HepG2 (cell line): ENCODE measurements at regions not wholly inside any gene's neighbourhood (a gene's known extent, or its start where the extent isn't known, plus 50 kb on each side); places are given as distances from the start of the nearest gene placed in this dataset.

Source experiments
- ATAC-seq: fragments of 200-7000 bp; cut with Tn5 transposase; 3 replicates; pipeline ENCODE4 v1.9.1; 2020; ENCODE audit warnings: mild to moderate bottlenecking, moderate library complexity
- BruUV-seq: library from RNA; stranded (reverse); fragments of 400-500 nt; replicated peaks from 2 replicates; lab custom pipeline; 2021; lab: Mats Ljungman, UMichigan
- CTCF ChIA-PET: fragments of 300-600 bp; formaldehyde crosslinking; extraction: SDS; loops from one replicate; lab custom pipeline; 2021; ENCODE audit warnings: low total read pairs, inconsistent platforms, low intra/inter-chr PET ratio; lab: Yijun Ruan, JAX
- POLR2A ChIA-PET: fragments of 350-600 bp; sonication (Branson Sonifier 250); formaldehyde crosslinking; loops from one replicate; lab custom pipeline; 2020; ENCODE audit warnings: antibody characterized with exemption, inconsistent platforms; lab: Yijun Ruan, JAX
- DNase-seq: peaks from one replicate; pipeline ENCODE4 v3.0.0-alpha.2; 2015; ENCODE audit warnings: low spot score
- FAIRE-seq: peaks from 3 replicates; lab custom pipeline; 2011; peaks lifted over from hg19 to GRCh38; lab: Jason Lieb, UNC
- H2AFZ ChIP-seq: one replicate; pipeline ENCODE4 v1.6.1; 2011; ENCODE audit warnings: low read length, inconsistent platforms
- H3K27ac ChIP-seq: fragments of 300-600 bp; 3 replicates; pipeline ENCODE4 v1.8.0; 2011; ENCODE audit warnings: mixed run types, mild to moderate bottlenecking, mixed read lengths, low read length, inconsistent platforms; ENCODE audit not compliant: insufficient read depth; ENCODE audit errors: extremely low read length
- H3K27me3 ChIP-seq, 2 experiments: fragments of 200-600 bp in 1 of 2; 2 replicates in 1 of 2; 3 replicates in 1 of 2; pipeline versions ENCODE4 v1.6.0 to v1.8.0; 2011; ENCODE audit warnings: low read length in 2 of 2, mild to moderate bottlenecking in 2 of 2, moderate library complexity in 2 of 2, inconsistent platforms in 1 of 2; ENCODE audit not compliant: insufficient read depth in 2 of 2, control insufficient read depth in 1 of 2
- H3K36me3 ChIP-seq, 2 experiments: fragments of 200-600 bp in 1 of 2; replicated peaks in 1 of 2; 2 replicates in 1 of 2; 3 replicates in 1 of 2; pipeline versions ENCODE4 v1.5.1 to v1.8.0; 2011; ENCODE audit warnings: low read length in 2 of 2, inconsistent platforms in 1 of 2; ENCODE audit not compliant: insufficient read depth in 2 of 2, control insufficient read depth in 1 of 2
- H3K4me1 ChIP-seq: 2 replicates; pipeline ENCODE4 v1.5.1; 2012; ENCODE audit warnings: low read length, inconsistent platforms; ENCODE audit not compliant: insufficient read depth
- H3K4me2 ChIP-seq: 2 replicates; pipeline ENCODE4 v1.6.0; 2011; ENCODE audit warnings: low read depth, low read length, inconsistent platforms
- H3K4me3 ChIP-seq, 3 experiments: fragments of 200-600 bp in 1 of 3; sonication (generic), shearing (Covaris generic) in 1 of 3; replicated peaks in 1 of 3; 2 replicates each; pipeline ENCODE4 v1.5.1; 2011 to 2016; ENCODE audit warnings: low read length in 3 of 3, inconsistent platforms in 2 of 3, low read depth in 2 of 3, mild to moderate bottlenecking in 2 of 3, control low read depth in 1 of 3, mixed read lengths in 1 of 3; ENCODE audit not compliant: insufficient read depth in 1 of 3
- H3K79me2 ChIP-seq: one replicate; pipeline ENCODE4 v1.6.1; 2011; ENCODE audit warnings: low read length, inconsistent platforms; ENCODE audit not compliant: insufficient read depth
- H3K9ac ChIP-seq: 2 replicates; pipeline ENCODE4 v1.6.0; 2011; ENCODE audit warnings: mild to moderate bottlenecking, low read depth, low read length, inconsistent platforms; ENCODE audit not compliant: insufficient read depth
- H3K9me3 ChIP-seq: 2 replicates; pipeline ENCODE4 v1.5.1; 2012; ENCODE audit warnings: mild to moderate bottlenecking, low read length
- H4K20me1 ChIP-seq: 2 replicates; pipeline ENCODE4 v1.6.0; 2011; ENCODE audit warnings: inconsistent platforms, mild to moderate bottlenecking, low read length, moderate library complexity; ENCODE audit not compliant: insufficient read depth
- AHR ChIP-seq: IDR thresholded peaks from 2 replicates; pipeline ENCODE4 v1.6.1; 2018; ENCODE audit warnings: missing genetic modification reagents, missing compliant biosample characterization
- FOXA3 ChIP-seq: IDR thresholded peaks from 2 replicates; pipeline ENCODE4 v1.6.1; 2016; ENCODE audit warnings: missing genetic modification reagents, missing compliant biosample characterization
- GATA4 ChIP-seq: sonication (generic); IDR thresholded peaks from 2 replicates; pipeline ENCODE4 v1.6.1; 2016; ENCODE audit warnings: antibody characterized with exemption, low read depth, borderline replicate concordance
- NFYC ChIP-seq: IDR thresholded peaks from 2 replicates; pipeline ENCODE4 v1.6.1; 2016; ENCODE audit warnings: missing genetic modification reagents, missing compliant biosample characterization
- TAF15 ChIP-seq: fragments of 200-400 bp; formaldehyde crosslinking; IDR thresholded peaks from one replicate; pipeline ENCODE4 v1.6.1; 2018; ENCODE audit warnings: mild to moderate bottlenecking, low read depth, low read length; ENCODE audit not compliant: poor library complexity, severe bottlenecking
- XRCC5 ChIP-seq: fragments of 200-400 bp; formaldehyde crosslinking; optimal IDR thresholded peaks from 2 replicates; pipeline ENCODE3; 2017; ENCODE audit warnings: mild to moderate bottlenecking, low read length
- ZNF101 ChIP-seq: sonication (generic); formaldehyde crosslinking; IDR thresholded peaks from 2 replicates; pipeline ENCODE4 v1.4.0; 2020; ENCODE audit warnings: mild to moderate bottlenecking, low read depth, missing genetic modification reagents, borderline replicate concordance
- ZNF232 ChIP-seq: sonication (generic); formaldehyde crosslinking; IDR thresholded peaks from 2 replicates; pipeline ENCODE4 v1.4.0; 2020; ENCODE audit warnings: missing genetic modification reagents, borderline replicate concordance
- ZNF253 ChIP-seq: sonication (generic); formaldehyde crosslinking; IDR thresholded peaks from 2 replicates; pipeline ENCODE4 v1.8.0; 2022; ENCODE audit warnings: mild to moderate bottlenecking, missing genetic modification reagents, borderline replicate concordance
- ZNF256 ChIP-seq: sonication (generic); formaldehyde crosslinking; conservative IDR thresholded peaks from 2 replicates; pipeline ENCODE4 v1.4.0; 2020; ENCODE audit warnings: missing genetic modification reagents
- ZNF274 ChIP-seq: sonication (generic); formaldehyde crosslinking; IDR thresholded peaks from 2 replicates; pipeline ENCODE4 v1.5.1; 2020; ENCODE audit warnings: mild to moderate bottlenecking, missing genetic modification reagents
- ZNF331 ChIP-seq: sonication (generic); formaldehyde crosslinking; IDR thresholded peaks from 2 replicates; pipeline ENCODE4 v1.4.0; 2020; ENCODE audit warnings: missing genetic modification reagents
- ZNF432 ChIP-seq: sonication (generic); formaldehyde crosslinking; IDR thresholded peaks from 2 replicates; pipeline ENCODE4 v1.5.0; 2020; ENCODE audit warnings: missing genetic modification reagents, mild to moderate bottlenecking, borderline replicate concordance
- ZNF556 ChIP-seq: sonication (generic); formaldehyde crosslinking; IDR thresholded peaks from 2 replicates; pipeline ENCODE4 v1.4.0; 2020; ENCODE audit warnings: mild to moderate bottlenecking, missing genetic modification reagents, borderline replicate concordance
- ZNF616 ChIP-seq: sonication (generic); formaldehyde crosslinking; IDR thresholded peaks from 2 replicates; pipeline ENCODE4 v1.5.0; 2020; ENCODE audit warnings: low read depth, mild to moderate bottlenecking, missing genetic modification reagents
- ZNF777 ChIP-seq: sonication (generic); formaldehyde crosslinking; IDR thresholded peaks from 2 replicates; pipeline ENCODE4 v1.4.0; 2020; ENCODE audit warnings: missing genetic modification reagents
- WGBS: methylation state at CpG from one replicate; pipeline ENCODE4 v1.1.6; 2017; ENCODE audit warnings: low lambda C conversion rate; 5-methylcytosine and 5-hydroxymethylcytosine counted together
- in situ Hi-C: cut with HindIII; loops from 2 replicates; pipeline ENCODE4 v1.10.0; 2017; ENCODE audit warnings: low pct_unique_long_range_greater_than_20kb; ENCODE audit not compliant: extremely low pct_ligation_motif_present
- intact Hi-C: fragments of 100-400 bp; cut with micrococcal nuclease; formaldehyde crosslinking; loops from one replicate; pipeline ENCODE4 v1.10.0; 2022; ENCODE audit not compliant: unreplicated experiment
- TF ChIP-seq, protein P1 (sequence below): sonication (generic); formaldehyde crosslinking; IDR thresholded peaks from 2 replicates; pipeline ENCODE4 v1.4.0; 2020; ENCODE audit warnings: missing genetic modification reagents

DNA sequence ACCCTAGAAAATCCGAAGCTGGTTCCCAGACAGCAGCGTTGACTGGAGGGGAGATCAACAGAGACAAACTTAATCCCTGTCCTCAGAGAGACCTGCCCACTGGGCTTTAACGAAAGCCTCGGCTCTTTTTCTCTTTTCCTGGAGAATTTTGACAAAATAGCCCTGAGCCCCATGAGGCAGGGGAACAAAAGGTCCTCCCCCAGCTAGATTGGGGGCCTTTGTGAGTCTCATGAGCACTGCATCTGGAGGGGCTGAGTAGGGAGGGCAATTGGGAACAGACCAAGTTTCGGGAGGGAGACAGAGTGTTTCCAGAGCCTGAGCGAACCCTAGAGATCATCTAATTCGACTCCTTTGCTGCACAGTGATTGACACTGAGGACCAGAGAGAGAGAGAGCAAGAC is 123.9 kb upstream of the HAAO start (continued):
- TF ChIP-seq ZNF232 (CRISPR knock-in tag) (no peak), ZNF616 (CRISPR knock-in tag) (no peak), NFYC (CRISPR knock-in tag) (no peak), XRCC5 (no peak), TAF15 (no peak), ZNF777 (CRISPR knock-in tag) (no peak), FOXA3 (CRISPR knock-in tag) (no peak), ZNF331 (CRISPR knock-in tag) (no peak)

DNA sequence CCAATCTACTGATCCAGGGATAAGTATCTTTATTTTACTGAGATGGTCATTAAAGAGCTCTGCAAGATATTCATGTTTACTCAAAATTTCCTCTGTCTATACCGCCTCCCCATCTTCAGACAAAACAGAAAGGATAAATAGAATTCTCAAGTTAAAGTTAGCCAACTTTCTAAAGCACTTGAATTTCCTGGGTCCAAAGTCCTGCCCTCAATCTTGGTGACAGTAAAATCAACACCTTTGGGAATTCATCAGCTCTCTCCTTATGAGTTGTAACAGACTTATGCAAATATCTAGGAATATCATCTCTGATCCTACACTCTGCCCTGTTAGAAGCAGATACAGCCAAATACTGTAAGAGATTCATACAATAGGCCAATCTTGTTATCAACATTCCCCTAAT is 122.5 kb upstream of the HAAO start:
- DNase-seq, result no peak
- Histone ChIP-seq H2AFZ (no peak overlapping the region), H3K36me3 (no peaks in the 10 kb centered on the region), H4K20me1 (no peaks in the 10 kb centered on the region), H3K27ac (no peak overlapping the region), H3K27me3 (peaks cover 3 to 44% of the 10 kb centered on the region in 2 experiments; a peak in 4 of 5 replicates), H3K9ac (no peak overlapping the region), H3K79me2 (no peaks in the 10 kb centered on the region), H3K4me3 (no peak overlapping the region), H3K4me1 (peaks cover 29% of the 10 kb centered on the region), H3K4me2 (no peak overlapping the region), H3K9me3 (no peaks in the 10 kb centered on the region)
- ChIA-PET POLR2A (interaction anchor here (5.8 kb wide), 1 partner anchor 13 kb away, joined by 26 read pairs; no protein-coding TSS in a partner anchor), CTCF (no interaction called here)
- TF ChIP-seq ZNF556 (CRISPR knock-in tag), result no peak
- TF ChIP-seq GATA4, result no peak
- no peak for TF ChIP-seq AHR (CRISPR knock-in tag)
- TF ChIP-seq ZNF253 (CRISPR knock-in tag), result no peak
- TF ChIP-seq ZNF101 (CRISPR knock-in tag), result no peak
- no peak for TF ChIP-seq ZNF432 (CRISPR knock-in tag)
- no peak for TF ChIP-seq ZNF256 (CRISPR knock-in tag)
- TF ChIP-seq ZNF274 (CRISPR knock-in tag), result no peak
- TF ChIP-seq, protein P1, sequence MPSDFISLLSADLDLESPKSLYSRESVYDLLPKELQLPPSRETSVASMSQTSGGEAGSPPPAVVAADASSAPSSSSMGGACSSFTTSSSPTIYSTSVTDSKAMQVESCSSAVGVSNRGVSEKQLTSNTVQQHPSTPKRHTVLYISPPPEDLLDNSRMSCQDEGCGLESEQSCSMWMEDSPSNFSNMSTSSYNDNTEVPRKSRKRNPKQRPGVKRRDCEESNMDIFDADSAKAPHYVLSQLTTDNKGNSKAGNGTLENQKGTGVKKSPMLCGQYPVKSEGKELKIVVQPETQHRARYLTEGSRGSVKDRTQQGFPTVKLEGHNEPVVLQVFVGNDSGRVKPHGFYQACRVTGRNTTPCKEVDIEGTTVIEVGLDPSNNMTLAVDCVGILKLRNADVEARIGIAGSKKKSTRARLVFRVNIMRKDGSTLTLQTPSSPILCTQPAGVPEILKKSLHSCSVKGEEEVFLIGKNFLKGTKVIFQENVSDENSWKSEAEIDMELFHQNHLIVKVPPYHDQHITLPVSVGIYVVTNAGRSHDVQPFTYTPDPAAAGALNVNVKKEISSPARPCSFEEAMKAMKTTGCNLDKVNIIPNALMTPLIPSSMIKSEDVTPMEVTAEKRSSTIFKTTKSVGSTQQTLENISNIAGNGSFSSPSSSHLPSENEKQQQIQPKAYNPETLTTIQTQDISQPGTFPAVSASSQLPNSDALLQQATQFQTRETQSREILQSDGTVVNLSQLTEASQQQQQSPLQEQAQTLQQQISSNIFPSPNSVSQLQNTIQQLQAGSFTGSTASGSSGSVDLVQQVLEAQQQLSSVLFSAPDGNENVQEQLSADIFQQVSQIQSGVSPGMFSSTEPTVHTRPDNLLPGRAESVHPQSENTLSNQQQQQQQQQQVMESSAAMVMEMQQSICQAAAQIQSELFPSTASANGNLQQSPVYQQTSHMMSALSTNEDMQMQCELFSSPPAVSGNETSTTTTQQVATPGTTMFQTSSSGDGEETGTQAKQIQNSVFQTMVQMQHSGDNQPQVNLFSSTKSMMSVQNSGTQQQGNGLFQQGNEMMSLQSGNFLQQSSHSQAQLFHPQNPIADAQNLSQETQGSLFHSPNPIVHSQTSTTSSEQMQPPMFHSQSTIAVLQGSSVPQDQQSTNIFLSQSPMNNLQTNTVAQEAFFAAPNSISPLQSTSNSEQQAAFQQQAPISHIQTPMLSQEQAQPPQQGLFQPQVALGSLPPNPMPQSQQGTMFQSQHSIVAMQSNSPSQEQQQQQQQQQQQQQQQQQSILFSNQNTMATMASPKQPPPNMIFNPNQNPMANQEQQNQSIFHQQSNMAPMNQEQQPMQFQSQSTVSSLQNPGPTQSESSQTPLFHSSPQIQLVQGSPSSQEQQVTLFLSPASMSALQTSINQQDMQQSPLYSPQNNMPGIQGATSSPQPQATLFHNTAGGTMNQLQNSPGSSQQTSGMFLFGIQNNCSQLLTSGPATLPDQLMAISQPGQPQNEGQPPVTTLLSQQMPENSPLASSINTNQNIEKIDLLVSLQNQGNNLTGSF (CRISPR knock-in tag), result no peak
- intact Hi-C loops (no loop called here), in situ Hi-C loops (no loop called here)
- ATAC-seq, result no peak
- no peak for FAIRE-seq
- no TSS peak for BruUV-seq
- 33% methylated on average over 1 of the region's 1 CpG for WGBS
